ENCODE measurements at regions not wholly inside any gene's neighbourhood (a gene's known extent, or its start where the extent isn't known, plus 50 kb on each side); places are given as distances from the start of the nearest gene placed in this dataset.

DNA sequence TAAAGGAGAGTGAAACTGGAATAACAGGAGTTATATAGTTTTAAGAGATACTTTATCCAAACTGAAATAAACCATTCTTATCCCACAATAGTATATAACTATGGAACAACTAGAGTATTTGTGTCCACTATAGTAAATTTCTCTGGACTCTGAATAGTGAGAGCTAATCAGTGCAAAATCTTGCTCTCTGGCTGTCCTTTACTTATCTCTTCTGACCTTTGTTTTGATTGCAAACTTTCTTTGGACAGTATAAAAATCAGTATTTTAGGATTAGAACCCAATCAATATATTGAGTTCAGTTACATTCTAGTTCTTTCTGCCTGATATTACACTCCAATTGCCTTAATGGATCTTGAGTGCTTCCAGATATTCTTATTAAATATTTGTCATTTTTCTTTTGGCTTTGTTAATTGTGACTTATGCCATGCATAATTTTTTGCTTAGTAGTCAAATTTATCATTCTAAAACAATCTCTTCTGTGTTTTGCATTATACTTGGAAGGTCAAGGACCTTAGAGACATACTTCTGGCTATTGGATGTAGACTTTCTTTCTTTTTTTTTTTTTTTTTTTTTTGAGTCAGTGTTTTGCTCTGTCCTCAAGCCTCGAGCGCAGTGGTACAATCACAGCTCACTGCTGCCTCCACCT lies 89.9 kb upstream of the AMN1 start:
- TF ChIP-seq CTCF (conservative IDR thresholded peaks at IDR 0.05 in 1 of 2, IDR thresholded peaks at IDR 0.05 in 1 of 2; ENCODE audit: extremely low read depth in 1 of 2, insufficient read depth in 1 of 2, low read depth in 1 of 2, low read length in 2 of 2) (no peak), EZH2 (IDR thresholded peaks at IDR 0.05; ENCODE audit: borderline replicate concordance, low read length) (no peak)

Measured in mammary epithelial cell (primary cell).